ENCODE measurements at regions not wholly inside any gene's neighbourhood (a gene's known extent, or its start where the extent isn't known, plus 50 kb on each side); places are given as distances from the start of the nearest gene placed in this dataset.

DNA sequence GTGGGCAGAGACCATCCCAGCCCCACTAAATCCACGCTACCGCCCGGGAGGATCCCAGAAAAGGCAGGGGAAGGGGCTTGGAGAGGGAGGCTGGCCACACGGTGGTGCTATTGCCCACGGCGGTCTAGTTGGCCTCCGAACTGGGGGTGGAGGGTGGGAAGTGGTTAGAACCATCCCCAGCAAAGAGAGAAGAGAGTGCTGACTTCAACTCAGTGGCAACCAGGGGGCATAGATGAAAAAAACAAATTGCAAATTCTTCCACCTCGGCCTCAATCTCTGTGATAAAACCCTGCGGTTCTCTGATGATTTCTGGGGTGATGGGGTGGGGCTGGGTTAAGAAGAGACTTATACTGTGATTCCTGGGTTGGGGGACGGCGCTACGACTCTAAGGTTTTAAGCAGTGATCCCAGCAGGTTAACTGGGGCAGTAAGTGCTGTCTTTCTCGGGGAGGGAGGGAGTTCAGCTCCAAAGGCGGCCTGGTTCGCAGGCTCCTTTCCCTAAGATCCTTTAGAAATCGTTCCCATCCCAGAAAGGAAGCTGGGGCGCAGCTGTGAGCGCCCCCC is 154.5 kb upstream of the LYZL2 start:
- Histone ChIP-seq H3K36me3 (no peaks in the 10 kb centered on the region), H4K20me1 (no peaks in the 10 kb centered on the region; a peak in 1 of 22 replicates), H3K27ac (peak overlapping the region in 3 of 11 experiments; percentile 37 to 56 (median 45); a peak in 2 of 22 replicates), H3K4me1 (peaks cover 0 to 15% (median 8%) of the 10 kb centered on the region in 10 experiments; a peak in 9 of 20 replicates), H3K9me3 (replicated peaks in 1 of 11) (no peaks in the 10 kb centered on the region), H3K4me2 (peak overlapping the region; percentile 93 to 100 (median 99)), H3K9ac (peak overlapping the region in 9 of 11 experiments; percentile 41 to 77 (median 50); a peak in 10 of 22 replicates), H3K27me3 (peaks cover 20 to 29% (median 26%) of the 10 kb centered on the region in 11 experiments), H3K4me3 (peak overlapping the region; percentile 65 to 81 (median 71); a peak in 19 of 20 replicates)
- no peak for TF ChIP-seq Cebpa-rat (IDR thresholded peaks at IDR 0.05)

DNA sequence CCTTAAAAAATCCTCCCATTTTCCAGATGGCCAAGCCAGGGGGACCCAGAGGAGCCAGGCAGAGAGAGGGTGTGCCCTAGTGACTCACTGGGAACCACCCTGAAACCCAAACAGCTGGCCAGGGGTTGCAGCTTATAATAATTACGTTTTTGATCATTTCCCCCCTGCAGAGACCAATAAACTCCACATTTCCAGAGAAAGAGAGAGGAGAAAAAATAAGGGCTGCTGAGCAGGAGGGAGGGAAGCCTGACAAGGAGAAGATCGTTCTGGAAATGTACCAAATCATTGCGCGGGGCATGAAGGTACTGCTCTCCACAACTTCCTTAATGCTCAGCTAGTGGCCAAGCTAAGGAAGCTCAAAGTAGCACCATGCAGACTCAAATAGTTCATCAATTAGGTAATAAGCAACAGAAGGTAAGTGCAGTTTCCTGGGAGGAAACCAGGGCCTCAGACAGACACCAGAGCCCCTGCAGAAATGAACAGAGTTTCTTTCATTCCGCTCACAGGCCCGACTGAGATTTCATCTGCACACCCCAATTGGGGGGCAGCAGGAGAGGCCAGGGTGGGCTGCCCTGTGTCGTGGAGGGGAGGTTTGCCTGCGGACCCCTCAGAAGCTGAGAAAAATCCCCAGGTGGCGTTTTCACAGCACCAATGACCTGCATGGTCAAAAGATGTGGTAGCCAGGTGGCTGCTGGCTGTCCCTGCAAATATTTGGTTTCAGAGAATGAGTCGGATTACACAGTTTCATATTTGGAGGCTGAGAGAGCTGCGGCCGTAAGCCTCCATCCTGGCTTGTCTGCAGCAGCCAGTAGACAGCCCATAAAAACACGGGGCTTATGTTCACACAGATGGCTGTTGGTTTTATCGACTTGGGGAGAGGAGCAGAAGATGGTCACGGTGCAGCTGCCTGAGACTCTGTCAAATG is 153.2 kb upstream of the LYZL2 start:
- H3K9ac ChIP-seq: 0 out of 22 replicates have a peak overlapping the region, but pooled peaks of 1 of the 11 experiments have one; percentile 11
- H3K4me3 ChIP-seq: no peak overlapping the region
- no peak for TF ChIP-seq Cebpa-rat (IDR thresholded peaks at IDR 0.05)
- H4K20me1 ChIP-seq: no peaks in the 10 kb centered on the region; a peak in 1 of 22 replicates
- H3K27me3 ChIP-seq: peaks cover 20 to 29% (median 26%) of the 10 kb centered on the region in 11 experiments
- H3K4me2 ChIP-seq: no peak overlapping the region
- no peak overlapping the region for H3K27ac ChIP-seq
- H3K9me3 ChIP-seq (replicated peaks in 1 of 11): no peaks in the 10 kb centered on the region
- H3K4me1 ChIP-seq: peaks cover 0 to 15% (median 8%) of the 10 kb centered on the region in 10 experiments; a peak in 9 of 20 replicates
- H3K36me3 ChIP-seq: no peaks in the 10 kb centered on the region

DNA sequence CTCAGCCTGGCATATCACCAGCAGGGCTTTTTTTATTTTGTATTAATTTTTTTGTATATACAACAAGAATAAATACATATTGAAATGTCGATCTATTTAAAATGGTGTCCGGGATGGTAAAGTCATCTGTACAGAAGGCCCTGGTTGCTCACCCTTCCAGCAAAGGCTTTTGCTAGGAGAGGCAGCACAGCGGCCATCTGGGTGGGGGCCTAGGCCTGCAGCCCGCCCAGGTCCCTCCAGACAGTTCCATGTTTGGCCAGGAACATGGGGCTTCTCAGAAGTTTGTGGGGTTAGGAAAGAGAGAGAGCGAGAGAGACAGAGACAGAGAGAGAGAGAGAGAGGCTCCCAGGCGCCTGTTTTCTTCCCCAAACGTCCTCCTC is 152.6 kb upstream of the LYZL2 start:
- H3K27me3 ChIP-seq: peaks cover 20 to 29% (median 26%) of the 10 kb centered on the region in 11 experiments
- H3K9me3 ChIP-seq (replicated peaks in 1 of 11): no peaks in the 10 kb centered on the region
- no peak overlapping the region for H3K27ac ChIP-seq
- H3K4me2 ChIP-seq: no peak overlapping the region
- H4K20me1 ChIP-seq: no peaks in the 10 kb centered on the region; a peak in 1 of 22 replicates
- H3K36me3 ChIP-seq: no peaks in the 10 kb centered on the region
- peaks cover 0 to 15% (median 8%) of the 10 kb centered on the region in 10 experiments; a peak in 9 of 20 replicates for H3K4me1 ChIP-seq
- H3K4me3 ChIP-seq: no peak overlapping the region
- TF ChIP-seq Cebpa-rat (IDR thresholded peaks at IDR 0.05): no peak
- H3K9ac ChIP-seq: 0 out of 22 replicates have a peak overlapping the region, but pooled peaks of 1 of the 11 experiments have one; percentile 11

DNA sequence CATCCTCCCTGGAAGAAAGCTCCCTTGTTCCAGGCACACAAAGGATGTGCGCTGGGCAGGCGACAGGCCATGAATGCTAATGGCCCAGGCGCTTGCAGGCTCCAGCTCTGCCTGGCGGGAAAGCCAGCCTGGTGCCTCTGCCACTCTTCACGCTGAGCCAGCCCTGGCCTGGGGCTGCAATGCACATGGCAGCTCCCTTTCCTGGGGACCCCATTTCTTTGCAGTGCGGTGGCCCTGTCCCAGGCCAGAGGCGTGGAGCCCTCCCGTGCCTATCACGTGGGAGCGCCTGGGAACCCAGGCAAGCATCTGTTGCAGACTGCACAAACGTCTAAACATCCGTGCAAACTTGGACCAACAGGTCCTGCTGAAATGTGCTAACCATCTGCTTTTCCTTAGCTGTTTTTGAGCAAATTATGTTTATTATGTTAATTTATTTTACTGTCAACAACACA is 152.1 kb upstream of the LYZL2 start:
- Histone ChIP-seq H4K20me1 (no peaks in the 10 kb centered on the region; a peak in 1 of 22 replicates), H3K4me2 (no peak overlapping the region), H3K9me3 (replicated peaks in 1 of 11) (no peaks in the 10 kb centered on the region), H3K27me3 (peaks cover 20 to 28% (median 23%) of the 10 kb centered on the region in 11 experiments), H3K9ac (no peak overlapping the region), H3K36me3 (no peaks in the 10 kb centered on the region), H3K27ac (no peak overlapping the region), H3K4me1 (peaks cover 0 to 15% (median 8%) of the 10 kb centered on the region in 10 experiments; a peak in 9 of 20 replicates), H3K4me3 (no peak overlapping the region)
- no peak for TF ChIP-seq Cebpa-rat (IDR thresholded peaks at IDR 0.05)

DNA sequence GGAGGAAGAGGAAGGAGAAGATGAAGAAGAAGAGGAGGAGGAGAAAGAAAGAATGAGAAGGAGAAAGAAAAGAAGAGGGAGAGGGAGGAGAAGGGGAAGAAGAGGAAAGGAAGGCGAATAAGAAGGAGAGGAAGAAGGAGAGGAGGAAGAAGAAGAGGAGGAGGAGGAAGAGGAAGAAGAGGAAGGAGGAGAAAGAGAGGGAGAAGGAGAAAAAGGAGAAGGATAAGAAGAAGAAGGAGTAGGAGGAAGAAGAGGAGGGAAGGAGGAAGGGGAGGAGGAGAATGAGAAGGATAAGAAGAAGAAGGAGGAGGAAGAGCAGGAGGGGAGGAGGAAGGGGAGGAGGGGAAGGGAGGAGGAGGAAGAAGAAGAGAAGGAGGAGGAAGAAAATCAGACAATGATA is 149.2 kb upstream of the LYZL2 start:
- Histone ChIP-seq H3K4me1 (0 out of 20 replicates have a peak, but pooled peaks cover 0 to 6% (median 0%) of the 10 kb centered on the region in 10 experiments), H3K36me3 (no peaks in the 10 kb centered on the region), H3K9me3 (replicated peaks in 1 of 11) (no peaks in the 10 kb centered on the region), H4K20me1 (no peaks in the 10 kb centered on the region), H3K4me3 (no peak overlapping the region), H3K9ac (no peak overlapping the region), H3K27me3 (no peaks in the 10 kb centered on the region), H3K4me2 (no peak overlapping the region), H3K27ac (no peak overlapping the region)
- no peak for TF ChIP-seq Cebpa-rat (IDR thresholded peaks at IDR 0.05)

DNA sequence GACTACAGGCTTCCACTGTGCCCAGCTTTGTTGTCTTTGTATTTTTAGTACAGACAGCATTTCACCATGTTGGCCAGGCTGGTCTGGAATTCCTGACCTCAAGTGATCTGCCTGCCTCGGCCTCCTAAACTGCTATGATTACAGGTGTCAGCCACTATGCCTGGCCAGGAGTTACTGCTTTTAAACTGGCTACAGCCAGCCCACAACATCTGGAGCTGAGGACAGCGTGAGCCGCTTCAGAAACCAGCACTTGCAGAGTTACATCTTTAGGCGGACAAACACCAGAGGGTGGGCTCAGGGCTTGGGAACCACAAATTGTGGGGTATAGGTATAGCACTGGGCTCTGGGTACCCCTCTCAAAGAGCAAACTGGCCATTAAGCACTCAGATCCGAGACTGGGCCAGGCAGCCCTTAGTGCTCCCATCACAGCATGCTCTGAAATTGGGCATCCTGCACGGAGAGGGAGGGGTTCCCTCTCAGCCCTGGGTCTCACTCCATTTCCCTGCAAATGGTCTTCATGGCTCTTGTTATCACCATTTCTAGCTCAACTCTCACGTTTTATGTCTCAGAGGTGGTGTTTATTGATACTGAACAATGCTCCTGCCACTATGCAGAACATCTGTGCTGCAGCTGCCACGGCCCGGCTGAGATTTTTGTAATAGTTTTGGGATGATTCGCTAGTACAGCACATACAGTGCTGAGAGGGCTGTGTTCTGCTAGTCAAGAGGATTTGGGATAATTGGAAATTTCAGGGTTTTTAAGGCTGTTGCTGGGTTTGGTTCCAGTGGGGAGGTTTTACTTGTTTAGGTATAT is 146.4 kb upstream of the LYZL2 start:
- no peak overlapping the region for H3K4me2 ChIP-seq
- no peaks in the 10 kb centered on the region for H3K27me3 ChIP-seq
- H3K27ac ChIP-seq: no peak overlapping the region
- H3K4me3 ChIP-seq: no peak overlapping the region
- peaks cover 16 to 20% (median 19%) of the 10 kb centered on the region in 11 experiments for H3K9me3 ChIP-seq (replicated peaks in 1 of 11)
- H4K20me1 ChIP-seq: no peaks in the 10 kb centered on the region
- TF ChIP-seq Cebpa-rat (IDR thresholded peaks at IDR 0.05): no peak
- no peaks in the 10 kb centered on the region for H3K4me1 ChIP-seq
- H3K36me3 ChIP-seq: no peaks in the 10 kb centered on the region
- no peak overlapping the region for H3K9ac ChIP-seq

DNA sequence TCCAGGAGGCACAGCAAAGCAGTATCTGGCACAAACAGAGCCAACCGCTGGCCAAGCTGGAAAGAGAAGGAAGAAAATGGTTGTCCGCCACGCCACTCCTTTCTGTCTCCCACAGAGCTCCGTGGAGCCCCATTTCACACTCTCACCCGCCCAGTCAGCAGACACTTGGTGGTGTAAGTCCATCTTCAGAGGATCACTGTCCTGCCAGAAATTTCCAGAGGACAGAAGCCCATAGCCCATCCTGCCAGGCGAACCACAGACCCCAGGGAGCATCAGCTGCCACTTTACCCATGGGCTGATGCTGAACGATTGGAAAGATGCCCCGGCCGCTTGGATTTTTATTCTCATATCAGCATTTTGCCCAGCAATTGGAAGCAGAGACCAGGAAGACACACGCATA is 144.7 kb upstream of the LYZL2 start:
- H3K36me3 ChIP-seq: no peaks in the 10 kb centered on the region; a peak in 1 of 22 replicates
- no peak overlapping the region for H3K4me2 ChIP-seq
- no peak overlapping the region for H3K27ac ChIP-seq
- H3K4me1 ChIP-seq: no peaks in the 10 kb centered on the region
- no peaks in the 10 kb centered on the region for H4K20me1 ChIP-seq
- no peak for TF ChIP-seq Cebpa-rat (IDR thresholded peaks at IDR 0.05)
- no peaks in the 10 kb centered on the region for H3K27me3 ChIP-seq
- H3K9ac ChIP-seq: no peak overlapping the region
- H3K4me3 ChIP-seq: no peak overlapping the region
- H3K9me3 ChIP-seq (replicated peaks in 1 of 11): peaks cover 34 to 38% (median 36%) of the 10 kb centered on the region in 11 experiments

DNA sequence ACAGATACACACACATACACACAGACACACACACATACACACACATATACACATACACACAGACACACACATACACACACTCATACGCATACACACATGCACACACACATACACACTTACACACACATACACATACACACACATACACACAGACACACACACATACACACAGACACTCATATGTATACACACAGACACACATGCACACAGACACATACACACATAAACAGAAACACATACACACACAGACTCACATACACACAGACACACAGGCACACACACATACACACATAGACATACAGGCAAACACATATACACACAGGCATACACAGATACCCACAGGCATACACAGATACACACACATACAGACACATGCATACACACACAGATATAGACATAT is 143.9 kb upstream of the LYZL2 start:
- H3K9me3 ChIP-seq (replicated peaks in 1 of 11): peaks cover 37 to 45% (median 42%) of the 10 kb centered on the region in 11 experiments
- no peaks in the 10 kb centered on the region; a peak in 1 of 22 replicates for H3K36me3 ChIP-seq
- H3K4me2 ChIP-seq: no peak overlapping the region
- H3K27ac ChIP-seq: no peak overlapping the region
- no peaks in the 10 kb centered on the region for H4K20me1 ChIP-seq
- TF ChIP-seq Cebpa-rat (IDR thresholded peaks at IDR 0.05): no peak
- no peaks in the 10 kb centered on the region for H3K4me1 ChIP-seq
- H3K27me3 ChIP-seq: no peaks in the 10 kb centered on the region
- H3K4me3 ChIP-seq: no peak overlapping the region
- no peak overlapping the region for H3K9ac ChIP-seq

Measured in BLaER1 treated with 17β-estradiol and CSF1 and Interleukin-3, amounts not matched to agents 10 nM and 100 nM (cell line).